ENCODE measurements at regions not wholly inside any gene's neighbourhood (a gene's known extent, or its start where the extent isn't known, plus 50 kb on each side); places are given as distances from the start of the nearest gene placed in this dataset.

GRCh38 chr16:85171004-85171758 lies 58.9 kb upstream of the CIBAR2 start:
- no peak for TF ChIP-seq REST (IDR thresholded peaks at IDR 0.05; ENCODE audit: insufficient read depth in 1 of 2, low read depth in 2 of 2, low read length in 2 of 2)

GRCh38 chr16:85171759-85172454 lies 59.6 kb upstream of the CIBAR2 start:
- TF ChIP-seq POLR2AphosphoS5 (IDR thresholded peaks at IDR 0.05; ENCODE audit: low read depth, low read length) (no peak), REST (IDR thresholded peaks at IDR 0.05; ENCODE audit: insufficient read depth in 1 of 2, low read depth in 2 of 2, low read length in 2 of 2) (0 out of 4 replicates have a peak, but pooled peaks of 1 of the 2 experiments have one; percentile 39)

GRCh38 chr16:85172455-85173145 lies 60.3 kb upstream of the CIBAR2 start:
- TF ChIP-seq FOXP2 (optimal IDR thresholded peaks at IDR 0.05; ENCODE audit: borderline replicate concordance, extremely low read depth, extremely low read length, insufficient read depth), result no peak
- TF ChIP-seq SIN3A (IDR thresholded peaks at IDR 0.05; ENCODE audit: borderline replicate concordance, insufficient read depth, low read length), result peak; percentile 90

GRCh38 chr16:85173146-85173980 lies 61.1 kb upstream of the CIBAR2 start:
- TF ChIP-seq POLR2AphosphoS5 (IDR thresholded peaks at IDR 0.05; ENCODE audit: low read depth, low read length), result no peak
- peak; percentile 69; the same call in 1 of the 2 replicates for TF ChIP-seq SIN3A (IDR thresholded peaks at IDR 0.05; ENCODE audit: borderline replicate concordance, insufficient read depth, low read length)
- no peak for TF ChIP-seq FOXP2 (optimal IDR thresholded peaks at IDR 0.05; ENCODE audit: borderline replicate concordance, extremely low read depth, extremely low read length, insufficient read depth)

- no peak for TF ChIP-seq FOXP2 (optimal IDR thresholded peaks at IDR 0.05; ENCODE audit: borderline replicate concordance, extremely low read depth, extremely low read length, insufficient read depth)
- peak; percentile 87; the same call in 1 of the 2 replicates for TF ChIP-seq SIN3A (IDR thresholded peaks at IDR 0.05; ENCODE audit: borderline replicate concordance, insufficient read depth, low read length)
- peak; percentile 64 for TF ChIP-seq POLR2AphosphoS5 (IDR thresholded peaks at IDR 0.05; ENCODE audit: low read depth, low read length)
- peak; percentile 69; the same call in 1 of the 2 replicates for TF ChIP-seq TAF1 (IDR thresholded peaks at IDR 0.05; ENCODE audit: borderline replicate concordance, insufficient read depth, low read length)
- peak in 1 of 2 experiments; percentile 53; a peak in 1 of 4 replicates for TF ChIP-seq REST (IDR thresholded peaks at IDR 0.05; ENCODE audit: insufficient read depth in 1 of 2, low read depth in 2 of 2, low read length in 2 of 2)
Measured at GRCh38 chr16:85173981-85174751, 61.9 kb upstream of the CIBAR2 start.
